Panc1 (cell line): ENCODE measurements at regions not wholly inside any gene's neighbourhood (a gene's known extent, or its start where the extent isn't known, plus 50 kb on each side); places are given as distances from the start of the nearest gene placed in this dataset.
"Not testable (repeated sequence)": the region's sequence is repeated elsewhere in the genome, so short reads cannot be mapped to it uniquely, and the experiment has no call there.

Experiments
- ATAC-seq: fragments of 200-7000 bp; cut with Tn5 transposase; 2 replicates; pipeline ENCODE4 v1.9.1; 2020; ENCODE audit warnings: mild to moderate bottlenecking, moderate library complexity
- BruUV-seq: library from RNA; stranded (reverse); fragments of 400-500 nt; replicated peaks from 2 replicates; lab custom pipeline; 2021; lab: Mats Ljungman, UMichigan
- CTCF ChIA-PET: fragments of 300-600 bp; sonication (Branson Sonifier 250); formaldehyde crosslinking; loops from one replicate; lab custom pipeline; 2022; ENCODE audit warnings: antibody characterized with exemption; lab: Charles Lee
- POLR2A ChIA-PET: fragments of 300-600 bp; sonication (Branson Sonifier 250); formaldehyde crosslinking; loops from one replicate; lab custom pipeline; 2022; ENCODE audit warnings: antibody characterized with exemption; lab: Charles Lee
- DNase-seq: peaks from one replicate; pipeline ENCODE4 v3.0.0-alpha.2; 2010; ENCODE audit warnings: low read depth, low spot score
- H3K27ac ChIP-seq: 2 replicates; pipeline ENCODE4 v1.5.1; 2011; ENCODE audit warnings: mild to moderate bottlenecking, low read length, inconsistent platforms
- H3K27me3 ChIP-seq: fragments of 200-500 bp; sonication (Bioruptor generic); 2 replicates; pipeline ENCODE4 v1.6.0; 2014; ENCODE audit warnings: low read length, inconsistent platforms; ENCODE audit not compliant: control insufficient read depth, insufficient read depth
- H3K36me3 ChIP-seq: fragments of 200-500 bp; sonication (Bioruptor generic); 2 replicates; pipeline ENCODE4 v1.5.1; 2014; ENCODE audit warnings: inconsistent platforms, mild to moderate bottlenecking, low read length, moderate library complexity; ENCODE audit not compliant: control insufficient read depth, insufficient read depth
- H3K4me1 ChIP-seq: 2 replicates; pipeline ENCODE4 v1.5.1; 2011; ENCODE audit warnings: inconsistent platforms, mild to moderate bottlenecking, low read length, moderate library complexity; ENCODE audit not compliant: control insufficient read depth, insufficient read depth
- H3K4me3 ChIP-seq, 2 experiments: 2 replicates each; pipeline ENCODE4 v1.5.1; 2011 to 2012; ENCODE audit warnings: low read depth in 2 of 2, low read length in 2 of 2, mild to moderate bottlenecking in 2 of 2, inconsistent platforms in 1 of 2, moderate library complexity in 1 of 2
- H3K9me3 ChIP-seq: fragments of 200-500 bp; sonication (Bioruptor generic); 2 replicates; pipeline ENCODE4 v1.5.1; 2014; ENCODE audit warnings: low read depth, mild to moderate bottlenecking, inconsistent platforms, low read length, moderate library complexity; ENCODE audit not compliant: control insufficient read depth, insufficient read depth
- POLR2AphosphoS5 ChIP-seq: IDR thresholded peaks from 2 replicates; pipeline ENCODE4 v1.6.1; 2012; ENCODE audit warnings: mild to moderate bottlenecking, low read depth, low read length, moderate library complexity
- REST ChIP-seq, 2 experiments: IDR thresholded peaks; 2 replicates each; pipeline ENCODE4 v1.6.1; 2011 to 2012; ENCODE audit warnings: low read depth in 2 of 2, control low read depth in 1 of 2, low read length in 1 of 2, mild to moderate bottlenecking in 1 of 2, moderate library complexity in 1 of 2; ENCODE audit not compliant: insufficient read depth in 1 of 2
- SIN3A ChIP-seq: IDR thresholded peaks from 2 replicates; pipeline ENCODE4 v1.6.1; 2012; ENCODE audit warnings: low read depth, mild to moderate bottlenecking, low read length, moderate library complexity, borderline replicate concordance; ENCODE audit not compliant: insufficient read depth
- TCF7L2 ChIP-seq: IDR thresholded peaks from 2 replicates; pipeline ENCODE4 v1.6.1; 2011; ENCODE audit warnings: mild to moderate bottlenecking, low read depth, low read length, inconsistent platforms
- in situ Hi-C: cut with HindIII; loops from 2 replicates; pipeline ENCODE4 v1.10.0; 2016; ENCODE audit warnings: low sequenced_read_pairs, low pct_unique_long_range_greater_than_20kb
- intact Hi-C: fragments of 100-400 bp; cut with micrococcal nuclease; formaldehyde crosslinking; loops from one replicate; pipeline ENCODE4 v1.10.0; 2022; ENCODE audit not compliant: unreplicated experiment
- TF ChIP-seq, protein P1 (sequence below): fragments of 450-650 bp; IDR thresholded peaks from 2 replicates; pipeline ENCODE4 v1.5.1; 2017; ENCODE audit warnings: mild to moderate bottlenecking

DNA sequence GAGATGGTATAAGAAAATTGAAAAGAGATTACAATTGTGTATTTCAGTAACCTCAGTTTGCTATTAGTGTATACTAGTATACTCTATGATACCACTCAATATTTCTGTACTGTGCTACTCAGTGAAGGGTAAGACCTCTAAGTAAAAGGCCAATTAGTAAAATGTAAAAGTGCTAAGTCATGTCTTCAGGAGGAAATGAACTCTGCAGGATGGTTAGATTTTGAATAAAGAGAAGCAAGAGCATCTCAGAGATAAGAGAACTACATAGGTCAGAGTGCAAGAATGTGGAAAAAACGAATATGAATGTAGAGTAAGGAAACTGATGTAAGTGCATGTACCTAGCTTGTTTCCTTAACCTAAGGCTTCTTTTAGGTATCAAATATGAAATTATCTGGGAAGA, 796.6 kb upstream of the GBE1 start:
- TF ChIP-seq, protein P1, sequence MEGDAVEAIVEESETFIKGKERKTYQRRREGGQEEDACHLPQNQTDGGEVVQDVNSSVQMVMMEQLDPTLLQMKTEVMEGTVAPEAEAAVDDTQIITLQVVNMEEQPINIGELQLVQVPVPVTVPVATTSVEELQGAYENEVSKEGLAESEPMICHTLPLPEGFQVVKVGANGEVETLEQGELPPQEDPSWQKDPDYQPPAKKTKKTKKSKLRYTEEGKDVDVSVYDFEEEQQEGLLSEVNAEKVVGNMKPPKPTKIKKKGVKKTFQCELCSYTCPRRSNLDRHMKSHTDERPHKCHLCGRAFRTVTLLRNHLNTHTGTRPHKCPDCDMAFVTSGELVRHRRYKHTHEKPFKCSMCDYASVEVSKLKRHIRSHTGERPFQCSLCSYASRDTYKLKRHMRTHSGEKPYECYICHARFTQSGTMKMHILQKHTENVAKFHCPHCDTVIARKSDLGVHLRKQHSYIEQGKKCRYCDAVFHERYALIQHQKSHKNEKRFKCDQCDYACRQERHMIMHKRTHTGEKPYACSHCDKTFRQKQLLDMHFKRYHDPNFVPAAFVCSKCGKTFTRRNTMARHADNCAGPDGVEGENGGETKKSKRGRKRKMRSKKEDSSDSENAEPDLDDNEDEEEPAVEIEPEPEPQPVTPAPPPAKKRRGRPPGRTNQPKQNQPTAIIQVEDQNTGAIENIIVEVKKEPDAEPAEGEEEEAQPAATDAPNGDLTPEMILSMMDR, result no peak
- TF ChIP-seq POLR2AphosphoS5 (no peak), SIN3A (no peak), REST (IDR thresholded peaks at IDR 0.05; ENCODE audit: insufficient read depth in 1 of 2, low read depth in 2 of 2, low read length in 1 of 2) (no peak), TCF7L2 (no peak)
- no TSS peak for BruUV-seq
- ChIA-PET CTCF (no interaction called here), POLR2A (no interaction called here)
- no peaks in the 10 kb centered on the region for H3K4me1 ChIP-seq
- no peak overlapping the region for H3K27ac ChIP-seq
- in situ Hi-C loops, result no loop called here
- no peaks in the 10 kb centered on the region for H3K36me3 ChIP-seq
- H3K4me3 ChIP-seq, result no peak overlapping the region
- DNase-seq, result no peak
- H3K9me3 ChIP-seq, result no peaks in the 10 kb centered on the region
- intact Hi-C loops, result no loop called here
- no peaks in the 10 kb centered on the region for H3K27me3 ChIP-seq
- no peak for ATAC-seq

DNA sequence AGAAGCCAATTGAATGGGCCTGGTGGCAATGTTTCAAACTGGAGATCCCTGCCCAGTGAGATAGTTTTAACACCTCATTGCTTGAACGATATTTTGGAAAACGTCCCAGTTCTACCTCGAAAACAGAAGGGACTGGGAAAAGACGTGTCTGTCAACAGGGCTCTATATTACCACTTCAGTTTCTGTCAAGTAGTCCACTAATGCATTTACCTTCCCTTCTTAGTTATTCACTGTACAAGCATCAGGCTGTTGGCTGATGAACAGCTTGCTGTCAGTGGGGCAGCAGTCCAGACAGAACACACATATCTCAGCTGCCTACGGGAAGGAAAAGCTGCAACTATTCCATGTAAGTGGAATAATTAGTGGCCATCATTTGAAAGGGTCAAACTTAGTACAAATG, 794.7 kb upstream of the GBE1 start:
- H3K36me3 ChIP-seq, result no peaks in the 10 kb centered on the region
- CTCF ChIA-PET, result no interaction called here
- TF ChIP-seq POLR2AphosphoS5 (no peak), TCF7L2 (no peak), REST (IDR thresholded peaks at IDR 0.05; ENCODE audit: insufficient read depth in 1 of 2, low read depth in 2 of 2, low read length in 1 of 2) (no peak), SIN3A (no peak)
- TF ChIP-seq, protein P1, result no peak
- POLR2A ChIA-PET, result no interaction called here
- no peak overlapping the region for H3K4me3 ChIP-seq
- no peaks in the 10 kb centered on the region for H3K27me3 ChIP-seq
- DNase-seq (no peak), ATAC-seq (no peak)
- BruUV-seq, result no TSS peak
- no peaks in the 10 kb centered on the region for H3K4me1 ChIP-seq
- no peaks in the 10 kb centered on the region for H3K9me3 ChIP-seq
- no peak overlapping the region for H3K27ac ChIP-seq
- intact Hi-C loops, result no loop called here
- in situ Hi-C loops, result no loop called here

DNA sequence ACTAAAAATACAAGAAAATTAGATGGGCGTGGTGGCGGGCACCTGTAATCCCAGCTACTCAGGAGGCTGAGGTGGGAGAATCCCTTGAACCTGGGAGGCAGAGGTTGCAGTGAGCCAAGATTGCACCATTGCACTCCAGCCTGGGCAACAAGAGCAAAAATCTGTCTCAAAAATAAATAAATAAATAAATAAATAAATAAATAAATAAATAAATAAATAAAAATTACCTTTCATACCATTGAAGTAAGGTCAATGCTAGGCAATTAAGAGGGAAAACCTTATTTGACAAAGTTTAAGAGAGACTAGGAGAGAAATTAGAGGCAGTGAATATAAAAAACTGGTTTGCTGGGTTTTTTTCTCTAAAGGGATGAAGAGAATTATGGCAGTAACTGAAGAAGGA, 781.1 kb upstream of the GBE1 start:
- POLR2A ChIA-PET, result not testable (repeated sequence)

More for the DNA sequence above, 781.1 kb upstream of the GBE1 start:
- DNase-seq, BruUV-seq, H3K27ac ChIP-seq, H3K9me3 ChIP-seq, CTCF ChIA-PET, ATAC-seq, H3K4me1 ChIP-seq, in situ Hi-C loops, intact Hi-C loops, H3K36me3 ChIP-seq, H3K4me3 ChIP-seq, H3K27me3 ChIP-seq: not testable (repeated sequence)
